ENCODE measurements at regions not wholly inside any gene's neighbourhood (a gene's known extent, or its start where the extent isn't known, plus 50 kb on each side); places are given as distances from the start of the nearest gene placed in this dataset.

DNA sequence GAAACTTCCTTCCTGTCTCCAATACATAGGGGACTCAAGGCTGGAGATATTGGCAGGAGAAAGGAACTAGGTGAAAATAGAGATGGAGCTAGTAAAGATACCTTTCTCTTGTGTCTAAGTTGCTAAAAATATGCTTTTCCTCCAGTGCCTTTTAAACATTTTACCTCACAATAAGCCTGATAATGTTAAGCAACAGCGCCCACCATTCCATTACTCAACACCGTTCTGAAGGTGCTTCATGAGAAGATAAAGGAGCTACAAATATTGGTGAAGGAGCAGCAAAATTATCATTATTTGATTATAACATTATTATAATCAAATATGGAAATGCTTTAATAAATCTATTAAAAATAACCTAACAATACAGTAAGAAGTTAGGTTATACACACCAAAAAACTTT lies 83.6 kb upstream of the BARX2 start:
- no peak overlapping the region for H3K27ac Mint-ChIP-seq (ENCODE audit: unreplicated experiment)
- DNase-seq (ENCODE audit: extremely low spot score, unreplicated experiment), result no peak
- H3K4me3 Mint-ChIP-seq (ENCODE audit: unreplicated experiment), result no peak overlapping the region
- no peaks in the 10 kb centered on the region for H3K36me3 Mint-ChIP-seq (ENCODE audit: unreplicated experiment)
- H3K9me3 Mint-ChIP-seq (ENCODE audit: unreplicated experiment), result no peaks in the 10 kb centered on the region
- peaks cover 65% of the 10 kb centered on the region for H3K27me3 Mint-ChIP-seq (ENCODE audit: unreplicated experiment)
- no peaks in the 10 kb centered on the region for H3K4me1 Mint-ChIP-seq (ENCODE audit: unreplicated experiment)
- TF ChIP-seq, protein P1, sequence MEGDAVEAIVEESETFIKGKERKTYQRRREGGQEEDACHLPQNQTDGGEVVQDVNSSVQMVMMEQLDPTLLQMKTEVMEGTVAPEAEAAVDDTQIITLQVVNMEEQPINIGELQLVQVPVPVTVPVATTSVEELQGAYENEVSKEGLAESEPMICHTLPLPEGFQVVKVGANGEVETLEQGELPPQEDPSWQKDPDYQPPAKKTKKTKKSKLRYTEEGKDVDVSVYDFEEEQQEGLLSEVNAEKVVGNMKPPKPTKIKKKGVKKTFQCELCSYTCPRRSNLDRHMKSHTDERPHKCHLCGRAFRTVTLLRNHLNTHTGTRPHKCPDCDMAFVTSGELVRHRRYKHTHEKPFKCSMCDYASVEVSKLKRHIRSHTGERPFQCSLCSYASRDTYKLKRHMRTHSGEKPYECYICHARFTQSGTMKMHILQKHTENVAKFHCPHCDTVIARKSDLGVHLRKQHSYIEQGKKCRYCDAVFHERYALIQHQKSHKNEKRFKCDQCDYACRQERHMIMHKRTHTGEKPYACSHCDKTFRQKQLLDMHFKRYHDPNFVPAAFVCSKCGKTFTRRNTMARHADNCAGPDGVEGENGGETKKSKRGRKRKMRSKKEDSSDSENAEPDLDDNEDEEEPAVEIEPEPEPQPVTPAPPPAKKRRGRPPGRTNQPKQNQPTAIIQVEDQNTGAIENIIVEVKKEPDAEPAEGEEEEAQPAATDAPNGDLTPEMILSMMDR (IDR thresholded peaks at IDR 0.05), result no peak

DNA sequence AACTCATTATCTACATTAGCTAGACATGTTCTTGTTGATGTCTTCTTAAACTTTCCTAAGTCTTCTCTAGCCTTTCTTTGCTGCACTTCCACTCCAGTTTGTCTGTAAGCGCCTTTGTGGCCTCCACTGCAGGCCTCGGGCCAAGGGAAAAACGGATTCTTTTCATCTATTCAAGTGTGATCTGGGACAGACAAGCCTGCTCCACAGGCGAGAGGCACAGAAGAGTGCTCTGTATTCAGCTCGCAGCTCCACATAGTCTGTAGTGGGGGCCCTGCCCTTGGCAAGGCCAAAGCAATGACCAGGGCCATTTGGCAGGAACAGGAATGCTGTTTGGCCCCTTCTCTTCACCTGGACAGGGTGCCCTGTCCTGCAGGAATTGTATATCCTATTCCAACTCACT lies 84.1 kb upstream of the BARX2 start:
- no peaks in the 10 kb centered on the region for H3K4me1 Mint-ChIP-seq (ENCODE audit: unreplicated experiment)

DNA sequence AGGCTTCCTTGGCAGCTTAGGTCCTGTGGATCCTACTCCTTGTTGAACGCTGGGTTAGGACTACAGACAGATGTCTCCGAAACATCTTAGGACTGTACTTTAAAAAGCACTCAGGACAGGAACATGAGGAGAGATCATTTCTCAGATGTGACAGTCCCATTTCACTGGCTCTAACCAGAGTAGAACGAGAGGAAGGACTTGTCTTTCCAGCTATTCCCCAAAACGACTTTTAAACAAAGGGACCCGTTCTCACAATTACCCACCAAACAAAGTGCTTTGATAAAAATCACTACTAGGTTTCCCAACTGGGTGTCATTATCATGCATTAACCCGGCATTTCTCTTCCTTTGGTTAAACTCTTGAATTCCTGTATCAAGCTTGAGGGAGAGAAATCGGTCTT lies 84.7 kb upstream of the BARX2 start:
- no peak for DNase-seq (ENCODE audit: extremely low spot score, unreplicated experiment)
- Mint-ChIP-seq H3K27me3 (ENCODE audit: unreplicated experiment) (peaks cover 64% of the 10 kb centered on the region), H3K4me3 (ENCODE audit: unreplicated experiment) (no peak overlapping the region), H3K27ac (ENCODE audit: unreplicated experiment) (no peak overlapping the region), H3K4me1 (ENCODE audit: unreplicated experiment) (no peaks in the 10 kb centered on the region), H3K36me3 (ENCODE audit: unreplicated experiment) (no peaks in the 10 kb centered on the region), H3K9me3 (ENCODE audit: unreplicated experiment) (no peaks in the 10 kb centered on the region)
- TF ChIP-seq, protein P1 (IDR thresholded peaks at IDR 0.05), result no peak

More for the DNA sequence above, 84.1 kb upstream of the BARX2 start:
- Mint-ChIP-seq H3K4me3 (ENCODE audit: unreplicated experiment) (no peak overlapping the region), H3K9me3 (ENCODE audit: unreplicated experiment) (no peaks in the 10 kb centered on the region), H3K27ac (ENCODE audit: unreplicated experiment) (no peak overlapping the region), H3K27me3 (ENCODE audit: unreplicated experiment) (peaks cover 64% of the 10 kb centered on the region), H3K36me3 (ENCODE audit: unreplicated experiment) (no peaks in the 10 kb centered on the region)
- DNase-seq (ENCODE audit: extremely low spot score, unreplicated experiment), result no peak
- TF ChIP-seq, protein P1 (IDR thresholded peaks at IDR 0.05), result no peak

DNA sequence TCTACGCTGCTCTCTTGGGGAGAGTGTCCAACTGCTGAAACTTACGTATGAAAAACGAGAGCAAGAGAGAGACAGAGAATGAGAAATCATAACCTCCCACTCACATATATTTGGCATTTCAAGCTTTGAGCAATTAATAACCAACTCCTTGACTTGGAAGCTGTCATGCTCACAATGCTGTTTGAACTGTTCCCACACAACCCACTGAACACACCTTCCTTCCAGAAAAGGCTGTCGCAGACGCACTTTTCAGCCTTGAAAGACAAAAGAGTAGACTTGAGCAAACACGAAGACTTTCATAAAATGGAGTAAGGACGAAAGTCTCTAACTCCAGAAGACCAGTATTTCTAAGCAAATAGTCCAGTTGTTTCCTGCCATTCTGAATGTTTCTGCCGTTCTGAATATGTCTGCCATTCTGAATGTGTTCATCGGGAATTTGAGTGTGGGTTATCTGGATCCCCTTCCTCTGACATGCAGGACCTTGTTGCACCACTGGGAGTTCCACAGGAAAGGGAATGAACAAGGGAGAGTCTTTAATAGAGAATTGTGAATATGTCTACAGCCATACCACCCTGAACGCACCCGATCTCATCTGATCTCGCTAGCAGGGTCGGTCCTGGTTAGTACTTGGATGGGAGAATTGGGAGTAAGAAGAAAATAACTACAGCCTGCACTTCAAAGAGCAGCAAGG lies 86.2 kb upstream of the BARX2 start:
- no peaks in the 10 kb centered on the region for H3K9me3 Mint-ChIP-seq (ENCODE audit: unreplicated experiment)
- no peaks in the 10 kb centered on the region for H3K36me3 Mint-ChIP-seq (ENCODE audit: unreplicated experiment)
- H3K27ac Mint-ChIP-seq (ENCODE audit: unreplicated experiment), result no peak overlapping the region
- H3K4me3 Mint-ChIP-seq (ENCODE audit: unreplicated experiment), result no peak overlapping the region
- H3K4me1 Mint-ChIP-seq (ENCODE audit: unreplicated experiment), result no peaks in the 10 kb centered on the region
- TF ChIP-seq, protein P1 (IDR thresholded peaks at IDR 0.05), result no peak
- H3K27me3 Mint-ChIP-seq (ENCODE audit: unreplicated experiment), result peaks cover 61% of the 10 kb centered on the region
- no peak for DNase-seq (ENCODE audit: extremely low spot score, unreplicated experiment)

DNA sequence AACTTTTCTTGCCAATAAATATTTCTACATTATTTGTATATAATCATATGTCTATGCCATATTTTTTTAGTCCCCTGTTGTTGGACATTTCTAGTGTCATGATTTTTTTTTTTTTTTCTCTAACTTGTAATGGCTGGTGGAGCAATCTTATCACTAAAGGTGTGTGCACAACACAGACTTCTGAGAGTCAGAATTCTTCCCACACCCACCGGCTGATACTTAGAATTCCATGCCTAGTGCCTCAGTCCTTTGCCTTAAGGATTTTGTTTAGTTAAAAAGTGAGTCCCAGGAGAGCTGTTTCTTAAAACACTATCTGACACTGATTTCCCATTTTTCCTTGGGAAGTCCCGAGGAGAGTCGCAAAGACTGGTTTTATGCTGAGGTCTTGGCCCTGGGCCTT lies 87.7 kb upstream of the BARX2 start:
- DNase-seq (ENCODE audit: extremely low spot score, unreplicated experiment), result no peak
- peaks cover 56% of the 10 kb centered on the region for H3K27me3 Mint-ChIP-seq (ENCODE audit: unreplicated experiment)
- TF ChIP-seq, protein P1 (IDR thresholded peaks at IDR 0.05), result no peak
- H3K4me1 Mint-ChIP-seq (ENCODE audit: unreplicated experiment), result no peaks in the 10 kb centered on the region
- H3K27ac Mint-ChIP-seq (ENCODE audit: unreplicated experiment), result no peak overlapping the region
- H3K4me3 Mint-ChIP-seq (ENCODE audit: unreplicated experiment), result no peak overlapping the region
- no peaks in the 10 kb centered on the region for H3K36me3 Mint-ChIP-seq (ENCODE audit: unreplicated experiment)
- H3K9me3 Mint-ChIP-seq (ENCODE audit: unreplicated experiment), result no peaks in the 10 kb centered on the region

All from osteocyte (in vitro differentiated cells).